Activated CD4-positive, alpha-beta T cell treated with anti-CD3 and anti-CD28 coated beads for 4 hours (primary cell): ENCODE measurements at regions not wholly inside any gene's neighbourhood (a gene's known extent, or its start where the extent isn't known, plus 50 kb on each side); places are given as distances from the start of the nearest gene placed in this dataset.

ENCODE experiments used
- DNase-seq, 2 donors: peaks; one replicate each; pipeline ENCODE4 v3.0.0-alpha.2; 2020

DNA sequence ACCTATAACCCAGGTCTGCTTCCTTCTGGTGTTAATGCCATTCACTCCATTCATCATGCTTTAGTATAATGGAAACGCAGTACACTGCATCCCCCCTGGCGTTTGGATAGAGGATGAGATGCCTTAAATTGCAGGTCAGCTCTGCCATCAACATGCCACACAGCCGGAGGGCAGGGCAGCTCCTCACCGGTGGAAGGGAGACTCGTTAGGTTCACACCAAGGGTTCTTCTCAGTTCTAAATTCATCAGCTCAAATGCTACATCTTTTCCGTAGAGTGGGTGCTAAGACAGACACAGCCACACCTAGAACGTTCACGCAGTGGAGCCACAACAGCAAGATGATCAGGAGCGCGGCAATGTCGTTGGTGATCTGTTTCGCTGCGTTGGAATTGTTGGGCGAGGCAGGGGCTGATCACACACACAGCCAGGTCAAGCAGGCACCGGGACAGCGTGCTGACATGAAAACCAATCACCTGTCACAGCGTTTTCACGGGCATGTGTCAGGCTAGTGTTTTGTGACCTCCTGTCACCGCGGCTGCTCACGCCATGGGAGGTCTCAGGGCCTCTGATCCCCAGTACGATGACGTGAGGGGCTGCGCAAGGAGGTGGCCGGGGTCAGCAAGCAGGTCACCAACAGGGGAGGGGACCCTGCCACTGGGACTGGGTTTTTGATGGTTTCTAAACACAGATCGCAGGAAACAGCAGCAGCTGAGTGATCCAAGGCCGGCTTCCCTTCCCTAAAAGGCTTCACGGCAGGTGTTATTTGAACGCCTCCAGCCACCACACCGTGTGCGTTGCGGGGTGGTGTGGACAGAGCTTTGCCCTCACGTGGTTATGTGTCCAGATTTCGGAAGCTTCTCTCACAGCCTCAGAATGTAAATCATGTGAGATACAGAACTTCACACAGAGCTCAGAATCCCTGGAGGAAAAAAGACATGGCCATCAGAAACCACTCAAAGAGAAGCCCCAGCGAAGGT, 94.3 kb upstream of the IRS2 start:
- DNase-seq = no peak

DNA sequence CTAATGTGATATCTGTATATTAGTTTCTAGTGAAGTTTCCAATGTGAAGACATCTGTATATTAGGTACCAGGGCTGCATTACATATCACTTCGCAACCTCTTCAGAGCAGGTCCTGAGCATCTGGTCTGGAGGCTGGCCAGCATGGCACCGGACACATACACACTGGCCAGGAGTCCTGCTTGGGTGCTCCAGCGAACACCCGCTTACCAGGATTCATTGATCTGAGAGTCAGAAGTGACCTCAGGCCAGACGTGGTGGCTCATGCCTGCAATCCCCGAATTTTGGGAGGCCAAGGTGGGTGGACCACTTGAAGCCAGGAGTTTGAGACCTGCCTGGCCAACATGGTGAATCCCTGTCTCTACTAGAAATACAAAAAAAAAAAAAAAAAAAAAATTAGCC, 93.0 kb upstream of the IRS2 start:
- DNase-seq = no peak

DNA sequence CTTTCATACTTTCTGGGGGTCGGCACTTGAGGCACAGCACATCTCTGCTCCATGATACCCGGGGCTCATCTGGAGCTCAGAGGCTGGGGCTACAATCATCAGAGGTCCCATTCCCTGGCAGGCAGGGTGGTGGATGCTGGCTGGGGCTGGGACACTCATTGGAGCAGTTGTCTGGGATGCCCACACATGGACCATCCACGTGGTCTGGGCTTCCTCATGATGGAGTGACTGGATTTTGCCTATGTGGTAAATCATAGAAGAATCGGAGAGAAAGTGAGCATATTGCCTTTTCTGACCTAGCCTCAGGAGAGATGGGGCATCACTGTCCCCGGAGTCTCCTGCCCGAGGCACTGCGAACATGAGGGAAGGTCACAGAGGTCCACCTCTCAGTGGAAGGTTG, 91.4 kb upstream of the IRS2 start:
- DNase-seq = no peak

DNA sequence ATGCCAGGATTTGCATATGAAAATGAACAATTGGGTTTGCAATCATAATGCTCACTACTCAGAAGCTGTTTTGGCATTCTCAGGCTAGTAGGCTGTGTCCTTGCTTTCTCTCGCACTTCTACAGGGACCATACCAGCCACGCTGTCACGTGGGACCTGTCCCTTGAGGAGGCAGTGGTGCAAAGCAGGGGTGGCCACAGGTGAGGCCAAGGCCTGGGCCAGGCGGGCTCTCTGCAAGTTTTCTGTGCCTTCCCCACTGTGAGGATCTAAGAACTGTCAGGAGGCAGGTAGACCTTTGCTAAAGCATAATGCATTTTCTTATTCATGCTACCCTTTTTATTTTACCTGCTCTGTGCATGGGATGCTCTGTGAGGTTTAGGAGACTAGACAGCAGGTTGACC, 89.4 kb upstream of the IRS2 start:
- no peak for DNase-seq

DNA sequence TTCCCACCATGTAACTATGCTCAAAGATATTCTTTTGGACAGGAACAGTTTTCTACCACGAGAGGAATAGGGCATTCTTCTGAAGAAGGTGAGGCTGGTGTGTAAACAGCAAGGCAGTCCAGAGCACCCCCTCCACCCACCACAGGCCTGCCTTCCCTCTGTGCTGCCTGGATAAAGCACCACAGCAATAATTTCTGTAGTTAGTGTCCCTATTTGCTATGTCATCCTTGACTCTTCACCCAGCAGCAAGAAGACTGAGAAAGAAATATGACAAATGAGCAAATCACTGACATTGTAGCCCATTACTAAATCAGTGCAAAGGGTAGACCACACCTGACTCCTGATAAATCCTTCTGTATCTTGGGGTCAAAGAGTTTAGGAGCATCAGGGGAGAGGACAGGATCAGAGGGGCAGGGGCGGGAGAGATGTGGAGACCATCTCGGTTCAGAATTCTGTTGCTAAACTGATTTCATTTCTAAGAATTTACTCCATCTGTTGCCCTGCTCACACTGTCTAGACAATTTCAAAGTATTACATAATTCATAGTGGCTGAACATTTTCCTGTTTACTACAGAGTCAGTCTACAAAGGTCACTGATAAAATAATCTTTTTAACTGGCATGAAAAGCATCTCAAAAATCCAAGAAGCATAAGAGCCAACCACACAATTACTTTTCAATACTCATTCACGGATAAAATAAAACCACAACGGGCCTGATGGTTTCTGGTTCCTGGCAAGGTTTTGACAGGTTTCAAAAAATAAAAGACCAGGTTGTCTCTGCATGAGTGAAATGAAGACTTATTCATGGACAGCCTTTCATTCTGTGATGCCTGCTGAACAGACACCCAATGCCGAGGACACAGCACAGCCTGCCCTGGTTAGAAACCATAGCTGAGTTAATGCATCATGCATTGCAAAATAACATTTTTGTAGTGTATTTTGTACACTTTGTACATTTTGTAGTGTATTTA, 88.4 kb upstream of the IRS2 start:
- DNase-seq = no peak

DNA sequence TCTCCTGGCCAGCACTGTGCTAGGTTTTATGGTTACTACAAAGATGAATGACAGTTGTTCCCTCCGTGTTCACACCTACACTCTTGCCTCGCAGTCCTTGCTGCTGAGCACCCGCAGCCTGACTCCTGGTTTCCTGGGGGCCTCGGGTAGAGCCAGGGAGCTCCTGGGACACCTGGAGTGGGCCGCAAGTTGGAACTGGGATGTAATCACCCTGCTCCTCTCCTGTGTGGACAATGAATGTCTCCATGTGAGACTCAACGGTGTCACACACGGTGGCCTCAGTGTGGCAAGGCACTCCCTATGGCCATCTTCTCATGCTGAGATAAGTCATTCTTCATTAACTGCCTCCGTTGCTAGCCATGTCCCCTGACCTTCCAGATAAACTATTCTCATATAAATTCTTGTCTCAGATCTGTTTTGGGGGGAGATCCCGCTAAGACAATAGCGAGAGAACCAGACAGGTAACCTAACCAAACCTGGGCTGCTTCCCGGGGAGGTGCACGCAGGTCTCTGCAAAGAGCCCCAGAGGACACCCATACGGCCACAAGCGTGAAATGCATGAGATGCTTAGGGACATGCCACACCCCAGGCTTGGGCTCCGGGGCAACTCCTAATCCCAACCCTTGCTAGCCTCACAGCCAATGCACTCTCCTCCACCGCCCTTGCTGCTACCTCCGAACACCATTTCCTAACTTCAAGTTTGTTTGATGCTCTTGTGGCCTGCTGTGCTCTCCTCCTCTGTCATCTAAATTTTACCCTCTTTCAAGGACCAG, 87.2 kb upstream of the IRS2 start:
- no peak for DNase-seq

DNA sequence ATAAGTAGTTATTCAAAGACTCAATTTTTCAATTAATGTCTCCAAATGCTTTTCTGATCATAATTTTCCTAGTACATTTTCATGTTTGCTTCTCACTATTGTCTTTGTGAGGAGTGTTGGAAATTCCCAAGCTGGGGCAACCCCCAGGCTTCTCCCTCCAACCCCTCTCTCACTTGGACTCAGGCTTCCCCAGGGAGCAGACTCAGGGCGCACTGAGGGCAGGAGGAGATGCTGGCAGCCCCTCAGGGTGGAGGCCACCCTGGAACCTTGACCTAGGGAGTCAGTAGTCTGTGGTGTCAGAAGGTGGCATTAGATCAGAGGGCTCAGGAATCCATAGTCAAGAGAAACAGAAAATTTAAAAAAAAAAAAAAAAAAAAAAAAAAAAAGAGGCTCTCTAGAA, 86.5 kb upstream of the IRS2 start:
- DNase-seq = no peak

DNA sequence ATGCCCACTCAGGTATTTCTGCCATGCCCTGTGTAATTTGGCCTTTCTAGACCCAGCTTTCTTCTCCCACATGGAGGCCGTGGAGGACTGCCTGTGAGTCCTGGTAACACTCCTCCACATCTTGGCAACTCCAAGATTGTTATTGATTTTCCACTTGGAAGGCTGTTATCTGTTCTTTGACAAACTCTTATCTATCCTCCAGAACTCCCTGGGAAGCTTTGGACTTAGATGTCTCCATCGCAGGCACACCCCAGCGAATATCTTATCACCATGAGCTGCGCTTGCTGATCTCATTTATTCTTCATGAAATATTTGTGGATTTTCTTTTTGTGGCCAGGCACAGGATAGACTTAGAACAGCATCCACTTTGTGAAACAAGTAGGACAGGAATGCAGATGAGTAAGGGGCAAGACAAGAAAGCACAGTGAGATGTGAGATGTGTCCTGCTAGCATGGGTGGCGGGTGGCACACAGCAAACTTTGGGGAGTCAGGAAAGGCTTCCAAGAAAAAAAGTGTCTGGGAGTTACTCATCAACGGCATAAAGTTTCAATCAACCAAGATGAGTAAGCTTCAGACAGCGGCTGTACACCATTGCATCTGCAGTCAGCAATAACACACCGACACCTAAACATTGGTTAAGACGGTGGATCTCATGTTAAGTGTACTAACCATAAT, 84.5 kb upstream of the IRS2 start:
- no peak for DNase-seq

DNA sequence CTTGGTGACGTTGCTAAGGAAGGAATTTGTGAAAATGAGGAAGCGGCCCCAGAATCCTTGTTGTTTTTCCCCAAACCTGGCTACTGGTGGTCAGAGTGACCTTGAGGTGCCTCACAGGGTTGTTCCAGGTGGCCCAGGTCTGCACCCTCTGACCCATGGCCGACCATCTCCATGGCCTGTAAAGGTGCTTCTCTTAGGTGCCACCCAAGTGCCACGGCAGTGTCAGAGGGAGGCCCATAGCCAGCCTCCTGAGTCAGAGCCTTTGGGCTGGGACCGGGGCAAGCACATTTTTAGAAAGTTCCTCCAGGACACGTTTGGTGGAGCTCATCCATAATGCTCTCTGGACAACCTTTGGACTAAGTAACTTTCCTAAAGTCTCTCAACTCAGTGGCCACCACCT, 83.9 kb upstream of the IRS2 start:
- no peak for DNase-seq

DNA sequence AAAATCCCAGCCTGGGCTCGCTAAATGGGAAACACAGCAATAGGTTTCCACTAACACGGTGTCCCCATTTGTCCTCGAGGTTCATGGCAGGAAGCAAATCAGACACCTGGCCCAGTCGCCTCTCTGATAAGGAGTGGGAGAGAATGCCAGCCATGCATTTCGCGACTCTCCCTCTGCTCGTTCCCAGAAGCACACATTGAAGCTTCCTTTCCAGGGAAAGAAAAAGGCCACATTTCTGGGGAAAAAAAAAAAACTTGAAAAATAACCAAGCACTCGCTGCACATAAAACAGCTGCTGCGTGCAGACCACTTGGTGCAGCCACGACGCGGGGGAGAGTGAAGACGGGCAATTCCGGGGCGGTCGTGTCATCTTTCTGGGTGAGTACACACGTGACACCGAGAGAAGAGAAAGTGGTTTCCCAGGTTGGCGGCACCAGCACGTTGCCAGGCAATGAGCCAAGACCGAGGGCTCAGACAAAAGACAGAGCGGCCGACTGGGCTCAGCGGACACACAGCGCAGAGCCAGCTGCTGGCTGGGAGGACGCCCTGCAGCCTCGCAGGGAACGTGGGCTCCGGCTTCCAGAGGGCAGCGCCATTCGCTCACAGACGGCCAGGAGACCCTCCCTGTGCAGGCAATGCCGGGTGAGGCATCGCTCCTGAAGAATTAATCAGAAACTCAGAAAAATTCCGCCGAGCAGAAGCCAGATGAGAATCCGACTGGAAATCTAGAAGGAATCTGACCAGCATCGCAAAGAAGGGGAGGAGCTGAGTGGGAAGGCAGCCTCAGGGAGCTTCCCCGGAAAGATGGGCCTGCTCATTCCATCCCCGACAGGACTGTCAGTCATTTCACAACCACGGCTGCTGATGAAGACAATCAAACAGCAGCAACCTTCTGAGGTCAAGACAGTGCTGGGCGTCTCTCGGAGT, 83.2 kb upstream of the IRS2 start:
- peak in 1 of 2 donors; percentile 1 for DNase-seq

DNA sequence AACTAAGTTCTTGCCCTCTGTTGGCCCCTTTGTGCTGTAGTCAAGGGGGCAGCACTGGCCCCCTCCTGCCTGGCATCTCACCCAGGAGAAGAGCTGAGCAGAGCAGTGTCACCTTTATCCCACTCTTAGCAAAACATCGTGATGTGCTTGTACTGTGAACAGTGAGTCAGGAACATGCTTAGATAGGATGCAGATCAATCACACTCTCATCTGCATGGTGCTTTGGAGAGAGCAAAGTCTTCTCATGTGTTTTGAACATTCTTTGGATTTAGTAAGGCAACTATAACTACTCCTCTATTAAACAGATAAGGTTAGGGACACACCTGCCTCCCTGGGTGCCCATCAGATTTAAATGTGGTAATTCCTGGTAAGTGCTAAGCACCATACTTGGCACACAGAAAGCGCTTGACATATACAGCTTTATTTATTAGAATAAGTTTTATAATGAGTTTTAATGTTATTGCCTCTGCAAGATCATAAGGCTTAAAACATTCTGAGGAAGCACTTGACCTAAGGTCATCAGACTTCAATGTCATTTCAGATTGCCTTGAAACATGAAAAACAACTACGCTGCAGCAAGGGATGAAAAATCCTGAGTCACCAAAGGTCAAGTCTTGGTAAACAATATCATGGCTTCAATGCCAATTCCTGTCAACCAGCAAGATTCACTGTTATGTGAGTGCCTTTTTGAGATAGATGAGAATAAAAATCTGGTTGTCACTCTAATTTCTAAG, 82.4 kb upstream of the IRS2 start:
- DNase-seq = no peak

DNA sequence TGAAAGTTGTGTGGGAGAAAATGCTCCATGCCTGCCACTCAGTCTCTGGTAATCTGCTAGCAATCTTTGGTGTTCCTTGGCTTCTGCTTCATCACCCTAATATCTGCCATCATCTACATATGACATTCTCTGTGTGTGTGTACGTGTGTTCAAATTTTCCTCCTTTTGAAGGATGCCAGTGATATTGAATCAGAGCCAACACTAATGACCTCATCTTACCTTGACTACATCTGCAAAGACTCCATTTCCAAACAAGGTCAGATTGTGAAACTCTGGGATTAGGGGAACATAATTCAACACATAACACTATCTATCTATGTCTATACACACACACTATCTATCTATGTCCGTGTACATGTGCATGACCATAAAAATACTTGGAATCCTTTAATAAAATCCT, 81.4 kb upstream of the IRS2 start:
- no peak for DNase-seq

DNA sequence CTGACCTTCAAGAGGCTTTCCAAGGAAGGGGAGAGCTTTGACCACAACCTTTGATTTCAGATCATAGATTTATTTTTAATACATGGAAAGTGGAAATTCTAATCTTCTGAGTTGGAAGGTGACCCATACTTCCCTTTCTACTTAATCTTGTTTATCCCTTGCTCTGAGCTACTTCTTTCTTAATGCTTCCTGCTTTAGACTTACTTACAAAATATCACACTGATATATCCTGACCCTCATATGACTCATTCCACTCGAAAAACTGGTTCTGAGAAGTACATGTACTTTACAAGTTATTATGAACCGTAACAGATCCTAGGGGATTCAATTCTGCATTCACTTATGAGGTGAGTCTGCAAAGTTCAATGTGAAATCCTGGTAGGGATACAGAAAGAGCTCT, 76.2 kb upstream of the IRS2 start:
- no peak for DNase-seq

DNA sequence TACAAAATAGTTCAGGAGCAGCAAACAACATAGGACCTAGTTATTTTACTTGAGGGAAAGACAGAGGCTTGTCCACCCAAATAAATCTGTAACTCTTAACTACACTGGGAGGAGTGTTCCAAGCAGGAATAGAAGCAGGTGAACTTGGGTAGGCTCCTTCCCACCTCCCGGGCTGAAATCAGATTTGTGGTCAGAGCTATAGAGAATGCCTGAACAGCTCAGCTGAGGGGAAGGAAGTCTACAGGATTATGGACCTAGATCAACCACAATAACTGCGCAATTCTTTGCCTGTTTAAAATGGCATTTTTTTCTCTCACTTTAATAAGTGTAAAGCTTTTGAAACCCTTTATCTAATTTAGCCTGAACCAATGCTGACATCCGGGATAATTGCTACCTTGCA, 73.5 kb upstream of the IRS2 start:
- DNase-seq = no peak

DNA sequence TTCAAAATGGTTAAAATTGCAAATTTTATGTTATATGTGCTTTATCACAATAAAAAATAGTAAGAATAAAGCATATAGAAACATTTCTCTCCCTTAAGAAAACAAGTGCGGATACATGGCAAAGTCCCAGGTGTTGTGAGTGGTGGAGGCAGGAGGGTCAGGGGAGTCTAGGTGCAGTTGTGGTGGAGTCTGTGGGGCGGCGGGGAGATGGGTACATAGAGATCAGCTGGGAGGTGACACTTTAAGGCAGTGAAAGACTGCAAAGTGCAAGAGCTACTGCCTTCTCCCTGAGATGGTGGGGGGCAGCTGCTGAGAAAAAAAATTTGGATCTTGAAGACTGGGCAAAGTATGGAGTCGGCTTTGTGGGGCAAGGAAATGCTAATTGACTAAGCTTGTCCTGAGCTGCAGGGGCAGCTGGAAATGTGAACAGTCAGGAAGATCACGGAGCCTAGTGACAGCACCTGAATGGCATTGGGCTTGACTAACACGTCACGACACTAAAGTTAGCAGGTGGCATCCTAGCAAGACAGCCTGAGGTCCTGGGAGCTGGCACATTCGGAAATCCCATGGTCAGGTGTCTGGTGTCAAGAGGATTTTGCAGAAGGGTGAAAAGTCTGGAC, 72.9 kb upstream of the IRS2 start:
- no peak for DNase-seq

DNA sequence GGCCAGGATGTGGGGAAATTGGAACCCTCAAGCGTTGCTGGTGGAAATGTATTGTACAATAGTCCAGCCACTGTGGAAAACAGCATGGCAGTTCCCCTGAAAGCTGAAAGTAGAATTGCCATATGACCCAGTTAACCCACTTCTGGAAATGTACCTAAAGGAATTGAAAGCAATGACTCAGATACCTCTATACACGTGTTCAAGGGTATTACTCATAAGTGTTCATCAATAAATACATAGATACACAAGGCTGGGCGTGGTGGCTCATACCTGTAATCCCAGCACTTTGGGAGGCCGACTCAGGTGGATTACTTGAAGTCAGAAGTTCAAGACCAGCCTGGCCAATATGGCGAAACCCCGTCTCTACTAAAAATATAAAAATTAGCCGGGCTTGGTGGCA, 71.9 kb upstream of the IRS2 start:
- no peak for DNase-seq

DNA sequence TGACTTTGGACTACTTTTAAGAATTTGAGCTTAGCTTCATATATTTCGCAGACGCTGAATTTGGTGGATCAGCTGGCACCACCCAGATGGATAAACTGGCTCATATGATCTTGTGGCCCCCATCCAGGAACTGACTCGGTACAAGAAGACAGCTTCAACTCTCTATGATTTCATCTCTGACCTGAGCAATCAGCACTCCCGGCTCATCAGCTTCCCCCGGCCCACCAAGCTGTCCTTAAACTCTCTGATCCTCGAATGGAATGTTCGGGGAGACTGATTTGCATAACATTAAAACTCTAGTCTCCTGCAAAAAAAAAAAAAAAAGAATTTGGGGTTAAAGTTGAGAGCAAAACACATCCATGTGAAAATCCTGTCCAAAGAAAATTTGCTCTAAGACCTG, 71.4 kb upstream of the IRS2 start:
- DNase-seq = no peak

DNA sequence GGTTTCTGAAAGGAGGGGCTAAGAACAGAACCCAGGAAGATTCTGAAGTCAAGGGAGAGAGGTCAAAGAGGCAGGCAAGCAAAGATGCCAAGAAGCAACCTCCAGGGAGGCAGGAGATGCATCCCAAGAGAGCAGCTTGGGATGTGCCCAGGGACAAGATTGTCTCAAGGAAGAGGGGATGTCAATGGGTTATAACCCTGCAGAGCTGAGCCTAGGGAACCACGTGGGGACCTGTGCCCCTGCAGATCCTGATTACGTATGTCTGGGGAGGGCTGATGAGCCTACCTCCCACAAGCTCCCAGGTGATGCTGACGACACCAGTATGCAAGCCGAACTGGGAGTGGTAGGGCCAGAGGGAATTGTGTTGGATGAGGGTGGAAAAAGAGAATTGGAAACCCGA, 70.9 kb upstream of the IRS2 start:
- DNase-seq = no peak

DNA sequence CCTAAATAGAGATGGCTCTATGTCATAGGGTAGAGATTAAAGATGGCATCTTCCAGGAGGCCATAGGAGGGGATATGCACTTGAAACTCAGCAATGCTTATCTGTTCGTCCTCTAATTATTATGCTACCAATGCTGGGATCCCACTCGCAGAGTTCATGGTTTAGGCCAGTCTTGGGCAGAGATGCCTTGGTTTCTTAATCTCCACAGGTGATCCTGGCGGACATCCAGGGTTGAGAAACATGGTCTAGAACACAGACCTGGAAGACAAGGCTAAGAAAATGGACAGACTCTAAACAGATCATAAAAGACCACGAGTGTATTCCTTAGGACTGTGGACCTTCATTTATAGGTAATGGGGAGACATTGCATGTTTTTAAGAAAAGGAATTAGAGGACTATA, 70.0 kb upstream of the IRS2 start:
- DNase-seq = no peak

DNA sequence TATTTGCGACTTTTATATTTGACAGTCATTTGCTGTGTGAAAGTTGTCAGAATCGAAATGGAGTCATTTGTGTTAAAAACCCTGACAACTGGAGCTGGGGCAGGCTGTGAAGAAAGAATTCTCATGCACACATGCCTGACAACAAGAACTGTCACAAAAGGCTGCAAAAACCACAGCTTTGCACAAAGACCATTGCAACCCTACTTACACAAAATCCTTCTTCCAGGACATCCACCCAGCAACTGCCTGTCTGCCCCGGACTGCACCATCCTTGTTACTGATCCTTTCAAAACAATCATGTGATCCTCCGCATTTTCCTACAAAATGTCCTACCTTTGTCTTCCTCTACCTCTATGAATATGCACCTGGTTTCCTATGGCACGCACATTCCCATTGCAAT, 66.8 kb upstream of the IRS2 start:
- no peak for DNase-seq
